ENCODE measurements at regions not wholly inside any gene's neighbourhood (a gene's known extent, or its start where the extent isn't known, plus 50 kb on each side); places are given as distances from the start of the nearest gene placed in this dataset.

DNA sequence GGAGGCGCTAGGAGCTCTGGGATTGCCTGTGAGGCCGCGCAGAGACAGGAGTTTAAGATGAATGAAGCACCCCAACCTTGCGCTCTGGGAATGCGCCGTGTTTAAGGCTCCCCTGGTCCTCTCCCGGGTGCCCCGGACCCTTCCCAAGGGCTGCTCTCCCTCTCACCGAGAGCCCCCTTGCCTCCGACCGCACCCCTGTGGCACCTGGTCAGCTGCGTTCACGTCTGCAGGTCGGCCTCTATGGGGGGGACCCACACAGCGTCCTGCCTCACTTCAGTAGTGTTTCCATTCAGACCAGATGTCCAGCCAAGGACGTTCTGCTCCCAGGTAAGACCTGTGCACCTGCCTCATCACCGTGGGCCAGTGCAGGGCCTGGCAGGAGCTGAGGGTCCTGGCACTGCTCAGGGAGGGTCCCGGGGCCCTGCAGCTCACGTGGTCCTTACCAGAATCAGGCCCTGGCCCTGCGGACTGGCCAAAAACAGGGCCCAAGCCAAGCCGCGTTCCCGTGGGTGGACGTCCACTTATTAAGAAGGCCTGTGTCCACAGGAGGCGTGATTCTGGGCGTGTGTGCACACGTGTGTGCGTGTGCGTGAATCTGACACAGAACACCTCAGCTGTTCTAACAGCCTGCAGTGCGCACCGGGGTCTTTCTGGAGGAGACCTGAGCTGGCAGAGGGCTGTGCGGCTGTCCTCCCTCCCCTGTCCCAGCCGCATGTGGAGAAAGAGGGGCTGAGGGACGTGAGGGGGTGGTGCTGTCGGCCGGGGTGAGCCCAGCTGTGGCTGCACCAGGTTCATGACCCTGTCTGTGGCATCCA lies 79.9 kb upstream of the BHLHE23 start:
- no peak for DNase-seq (ENCODE audit: low spot score)

DNA sequence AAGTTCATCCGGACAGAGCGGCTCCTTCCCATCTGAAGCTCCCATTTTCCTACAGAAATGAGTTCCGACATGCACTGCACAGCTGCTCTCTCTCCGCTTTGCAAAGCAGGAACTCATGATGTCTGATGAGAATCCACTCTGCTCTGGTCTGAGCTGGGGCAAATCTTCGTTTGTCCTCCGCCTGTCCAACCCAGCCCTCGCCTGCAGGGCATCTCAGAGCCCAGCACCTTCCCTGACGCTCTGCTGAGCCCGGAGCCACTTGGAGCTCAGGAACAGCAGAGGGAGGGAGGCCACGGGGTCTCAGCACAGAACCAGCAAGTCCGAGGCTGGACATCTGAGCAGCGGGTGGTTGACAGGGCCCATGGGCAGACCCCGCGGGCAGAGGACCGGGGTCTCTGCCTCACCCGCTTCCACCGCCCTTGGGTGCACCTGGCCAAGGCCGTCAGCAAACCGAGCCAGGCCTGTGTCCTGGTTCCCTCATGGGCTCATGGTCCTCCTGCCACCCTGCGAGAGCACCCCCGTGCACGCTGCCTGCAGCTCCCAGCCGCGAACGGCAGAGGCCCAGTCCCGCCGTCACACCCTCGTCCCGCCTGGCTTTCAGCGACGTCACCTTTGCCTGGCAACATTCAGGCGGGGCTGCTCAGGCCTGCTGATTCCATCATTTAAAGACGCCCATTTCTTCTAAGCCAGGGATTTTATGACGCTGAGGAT lies 78.5 kb upstream of the BHLHE23 start:
- no peak for DNase-seq (ENCODE audit: low spot score)

DNA sequence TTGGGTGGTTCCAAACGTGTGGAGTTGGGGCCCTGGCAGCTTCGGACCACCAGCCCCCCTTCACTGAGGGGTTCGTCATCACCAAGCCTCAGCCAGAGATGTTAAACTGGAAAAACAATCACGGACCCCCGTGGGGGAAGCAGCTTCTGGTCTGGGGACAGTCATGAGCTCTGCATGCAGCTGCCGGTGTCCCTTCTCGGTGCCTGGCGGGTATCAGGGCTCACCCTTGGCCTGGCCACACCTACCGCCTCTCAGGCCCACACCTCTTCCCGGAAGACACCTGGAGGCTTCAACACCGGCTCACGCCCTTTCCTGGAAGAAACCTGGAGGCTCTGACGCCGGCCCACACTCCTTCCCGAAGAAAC lies 77.8 kb upstream of the BHLHE23 start:
- no peak for DNase-seq (ENCODE audit: low spot score)

DNA sequence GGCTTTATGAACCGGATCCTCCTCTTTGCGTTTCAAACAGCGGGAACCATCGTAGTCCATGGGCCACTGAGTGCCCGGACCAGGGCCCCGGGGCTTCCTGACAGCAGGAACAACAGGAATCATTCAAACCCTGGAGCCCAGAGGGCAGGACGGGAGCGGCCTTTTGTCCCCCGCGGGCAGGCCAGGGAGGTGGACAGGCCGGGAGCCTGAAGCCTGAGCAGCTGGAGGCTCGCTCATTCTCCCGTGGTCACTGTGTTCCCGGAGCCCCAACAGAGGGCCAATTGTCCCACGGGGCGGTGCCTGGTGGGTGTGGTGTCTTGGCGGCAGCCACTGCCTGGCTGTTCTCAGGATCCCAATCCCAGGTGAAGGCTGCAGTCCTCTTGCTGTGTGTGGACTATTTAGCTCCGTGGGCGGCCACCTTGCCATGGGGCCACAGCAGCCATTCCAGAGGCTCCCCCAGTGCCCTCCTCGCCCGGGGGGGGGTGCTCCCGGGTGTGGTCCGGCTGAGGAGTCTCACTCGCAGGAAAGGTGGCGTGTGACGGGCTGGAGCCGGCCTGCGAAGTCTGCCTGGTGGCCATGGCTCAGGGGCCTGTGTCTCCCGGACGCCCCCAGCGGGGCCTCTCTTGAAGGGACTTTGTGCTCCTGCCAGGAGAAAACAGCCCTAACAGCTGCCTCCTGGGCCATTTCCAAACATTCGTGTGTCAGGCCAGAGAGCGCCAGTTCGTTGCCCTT lies 77.2 kb upstream of the BHLHE23 start:
- DNase-seq (ENCODE audit: low spot score), result no peak

DNA sequence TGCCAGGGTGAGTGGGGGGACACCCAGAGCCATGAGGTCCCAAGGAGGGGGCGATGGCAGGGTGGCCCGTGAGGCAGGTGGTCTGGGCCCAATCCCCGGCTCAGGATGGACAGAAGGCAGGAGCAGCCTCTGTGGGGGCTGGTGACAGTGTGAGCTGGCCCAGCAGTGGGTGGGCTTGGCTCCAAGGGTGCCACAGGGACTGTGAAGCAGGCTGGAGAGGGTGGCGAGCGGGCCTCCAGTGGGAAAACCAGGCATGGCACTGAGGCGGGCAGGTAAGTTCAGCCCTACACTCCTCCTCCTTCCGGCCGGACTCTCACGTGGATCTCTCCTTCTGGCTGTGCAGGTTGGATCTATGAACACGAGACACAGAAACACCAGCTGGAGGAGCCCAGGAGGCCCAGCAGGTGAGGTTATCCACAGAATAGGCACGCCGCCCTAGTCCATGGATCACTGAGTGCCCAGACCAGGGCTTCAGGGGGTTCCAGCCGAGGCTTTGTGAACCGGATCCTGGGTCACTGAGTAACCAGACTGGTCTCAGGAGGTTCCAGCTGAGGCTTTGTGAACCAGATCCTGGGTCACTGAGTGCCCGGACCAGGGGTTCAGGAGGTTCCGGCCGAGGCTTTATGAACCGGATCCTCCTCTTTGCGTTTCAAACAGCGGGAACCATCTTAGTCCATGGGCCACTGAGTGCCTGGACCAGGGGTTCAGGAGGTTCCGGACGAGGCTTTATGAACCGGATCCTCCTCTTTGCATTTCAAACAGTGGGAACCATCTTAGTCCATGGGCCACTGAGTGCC lies 76.4 kb upstream of the BHLHE23 start:
- DNase-seq (ENCODE audit: low spot score), result no peak

DNA sequence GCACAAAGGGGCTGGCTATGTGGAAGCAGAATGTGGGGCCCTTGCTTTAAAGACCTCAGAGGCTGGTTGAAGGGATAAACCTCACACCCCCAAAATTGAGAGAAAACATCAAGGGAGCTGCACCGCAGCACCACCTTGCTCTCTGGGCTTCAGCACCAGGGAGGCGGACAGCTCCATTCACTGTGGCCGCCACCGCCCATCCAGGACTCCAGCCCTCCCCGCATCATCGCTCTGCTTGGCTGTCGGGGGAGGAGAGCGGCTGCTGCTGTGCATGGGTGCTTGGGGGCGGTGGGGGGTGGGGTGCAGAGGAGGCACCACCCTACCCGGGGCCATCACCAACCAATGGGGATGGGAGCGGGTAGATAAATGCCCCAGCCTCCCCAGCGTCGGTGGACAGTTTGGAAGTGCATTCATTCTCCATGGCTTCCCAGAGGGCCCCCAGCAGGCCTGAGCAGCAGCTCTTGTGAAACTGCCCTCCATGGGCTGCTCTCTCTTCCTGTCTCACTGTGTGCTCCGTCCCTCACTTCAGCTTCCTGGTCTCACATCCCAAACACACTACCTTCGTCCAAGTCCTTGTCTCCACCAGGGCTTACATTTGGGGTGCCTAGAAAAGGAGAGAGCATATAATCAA lies 75.7 kb upstream of the BHLHE23 start:
- DNase-seq (ENCODE audit: low spot score), result peak; percentile 26

DNA sequence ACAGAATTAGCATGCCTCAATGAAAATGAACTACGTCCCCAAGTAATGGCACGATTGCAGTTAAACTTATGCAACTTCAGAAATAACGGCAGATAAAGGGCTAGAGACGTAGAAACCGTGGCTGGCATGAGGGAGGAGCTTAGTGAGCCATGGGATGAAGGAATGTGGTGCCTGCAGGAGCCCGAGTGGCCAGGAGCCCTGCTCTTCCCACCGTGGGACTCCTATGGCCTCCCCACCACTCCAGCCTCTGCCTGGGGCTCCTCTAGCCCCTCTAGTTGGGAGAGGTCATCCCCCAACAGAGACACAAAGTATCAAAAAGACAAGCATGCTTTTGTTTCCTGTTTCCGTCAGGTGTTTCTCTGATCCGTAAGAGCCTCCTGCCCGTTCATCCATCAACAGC lies 75.1 kb upstream of the BHLHE23 start:
- no peak for DNase-seq (ENCODE audit: low spot score)

DNA sequence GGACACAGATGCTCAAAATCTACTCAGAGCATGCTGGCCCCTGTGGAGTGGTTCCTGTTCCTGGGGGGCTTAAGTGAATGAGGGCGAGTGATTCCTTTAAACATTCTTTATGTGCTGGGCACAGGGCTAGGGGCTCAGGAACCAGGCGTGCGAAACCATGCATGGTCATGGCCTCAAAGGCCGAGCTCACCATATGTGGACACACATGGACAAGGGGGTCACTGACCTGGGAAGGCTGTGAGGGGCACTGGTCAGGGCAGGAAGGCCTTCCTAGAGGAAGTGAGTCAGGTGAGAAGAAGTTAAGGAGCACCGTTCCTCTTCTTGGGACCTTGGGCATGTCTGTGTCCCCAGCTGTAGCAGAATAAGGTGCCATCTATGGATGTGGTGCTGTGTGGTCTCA lies 74.6 kb upstream of the BHLHE23 start:
- no peak for DNase-seq (ENCODE audit: low spot score)

DNA sequence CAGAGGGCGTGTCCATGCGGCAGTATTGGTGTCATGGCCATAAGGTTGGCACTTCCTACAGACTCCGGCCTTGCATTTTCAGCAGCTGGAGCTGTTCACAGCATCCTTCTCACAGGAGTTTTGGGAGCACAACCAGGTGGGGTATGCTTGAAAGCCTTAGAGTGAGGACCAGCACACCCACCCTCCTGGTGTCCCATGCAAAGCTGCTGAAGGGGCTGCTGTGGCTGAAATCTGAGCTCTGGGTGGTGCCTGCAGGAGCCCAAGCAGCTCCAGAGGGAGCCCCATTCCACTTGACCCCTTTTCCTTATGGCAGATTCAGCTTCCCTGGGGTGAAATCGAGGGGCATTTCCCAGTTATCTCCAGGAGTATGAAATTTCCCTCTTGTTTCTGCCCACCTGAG lies 74.0 kb upstream of the BHLHE23 start:
- no peak for DNase-seq (ENCODE audit: low spot score)

DNA sequence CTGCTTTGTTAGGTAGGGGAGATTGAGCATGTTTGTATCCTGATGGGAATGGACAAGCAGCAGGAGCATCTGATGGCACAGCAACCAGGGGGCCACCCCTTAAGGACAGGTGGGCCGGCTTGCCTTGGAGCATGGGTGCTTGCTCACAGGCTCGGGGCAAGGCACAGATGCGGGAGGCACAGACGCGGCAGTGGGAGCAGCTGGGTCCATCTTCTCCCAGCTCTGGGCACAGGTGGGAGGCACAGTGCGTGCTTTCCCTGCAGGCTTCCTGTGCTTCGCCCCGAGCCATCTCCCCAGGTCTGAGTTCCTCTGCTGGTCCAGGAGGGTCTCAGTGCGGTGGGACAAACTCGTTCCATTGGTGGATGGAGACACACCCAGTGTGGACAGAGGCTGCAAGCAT lies 73.6 kb upstream of the BHLHE23 start:
- DNase-seq (ENCODE audit: low spot score), result no peak

DNA sequence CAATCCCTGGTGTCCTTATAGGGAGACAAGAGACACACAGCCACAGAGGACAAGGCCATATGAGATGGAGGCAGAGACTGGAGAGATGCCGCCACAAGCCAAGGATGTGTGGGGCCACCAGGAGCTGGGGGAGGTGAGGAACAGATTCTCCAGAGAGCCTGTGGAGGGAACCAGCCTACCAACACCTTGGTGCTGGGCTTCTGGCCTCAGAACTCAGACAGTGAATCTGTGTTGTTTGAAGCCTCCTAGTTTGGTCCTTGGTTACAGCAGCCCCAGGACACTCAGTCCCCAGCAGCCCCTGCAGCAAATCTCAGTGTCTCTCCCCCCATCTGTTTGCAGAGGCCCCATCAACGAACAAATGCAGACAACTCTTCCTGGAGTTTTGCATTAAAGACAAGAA lies 73.2 kb upstream of the BHLHE23 start:
- DNase-seq (ENCODE audit: low spot score), result no peak

DNA sequence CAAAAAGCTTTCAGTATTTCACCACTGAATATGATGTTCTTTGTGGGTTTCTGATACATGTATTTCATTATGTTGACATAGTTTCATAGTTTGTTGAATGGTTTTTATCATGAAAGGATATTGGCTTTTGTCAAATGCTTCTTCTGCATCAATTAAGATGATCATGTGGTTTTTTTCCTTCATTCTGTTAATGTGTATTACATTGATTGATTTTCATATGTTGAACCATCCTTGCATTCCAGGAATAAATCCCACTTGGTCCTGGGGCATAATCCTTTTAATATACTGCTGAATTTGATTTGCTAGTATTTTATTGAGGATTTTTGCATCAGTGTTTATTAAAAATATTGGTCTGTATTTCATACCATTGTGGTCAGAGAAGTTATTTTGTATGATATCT lies 70.9 kb upstream of the BHLHE23 start:
- DNase-seq (ENCODE audit: low spot score), result no peak

DNA sequence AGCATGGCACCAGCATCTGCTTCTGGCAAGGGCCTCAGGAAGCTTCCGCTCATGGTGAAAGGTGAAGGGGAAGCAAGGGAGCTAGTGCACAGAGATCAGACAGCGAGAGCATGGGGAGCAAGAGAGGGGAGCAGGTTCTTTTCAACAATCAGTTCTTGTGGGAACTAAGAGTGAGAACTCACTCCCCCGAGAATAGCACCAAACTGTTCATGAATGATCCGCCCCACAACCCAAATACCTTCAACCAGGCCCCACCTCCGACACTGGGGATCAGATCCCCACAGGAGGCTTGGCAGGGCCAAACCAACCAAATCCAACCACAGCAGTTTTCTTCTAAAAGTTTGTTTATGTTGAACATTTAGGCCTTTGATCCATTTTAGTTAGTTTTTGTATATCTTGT lies 69.7 kb upstream of the BHLHE23 start:
- no peak for DNase-seq (ENCODE audit: low spot score)

DNA sequence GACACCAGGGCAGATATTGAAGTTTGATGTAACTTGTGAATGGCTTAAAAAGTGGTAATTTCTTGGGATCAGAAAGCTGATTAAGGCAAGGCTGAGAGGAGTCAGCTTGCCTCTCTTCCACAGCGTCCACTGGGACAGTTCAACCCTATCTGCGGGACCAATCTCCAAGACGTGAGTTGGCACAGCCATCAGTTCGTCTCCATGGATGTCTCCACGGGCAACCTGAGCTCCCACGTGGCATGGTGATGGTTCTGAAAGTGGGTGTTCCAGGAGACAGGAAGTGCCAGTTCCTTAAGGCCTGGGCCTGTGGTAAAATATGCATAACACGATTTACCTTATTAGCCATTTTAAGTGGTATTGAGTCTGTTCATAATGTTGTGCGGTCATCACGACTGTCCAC lies 67.9 kb upstream of the BHLHE23 start:
- no peak for DNase-seq (ENCODE audit: low spot score)

DNA sequence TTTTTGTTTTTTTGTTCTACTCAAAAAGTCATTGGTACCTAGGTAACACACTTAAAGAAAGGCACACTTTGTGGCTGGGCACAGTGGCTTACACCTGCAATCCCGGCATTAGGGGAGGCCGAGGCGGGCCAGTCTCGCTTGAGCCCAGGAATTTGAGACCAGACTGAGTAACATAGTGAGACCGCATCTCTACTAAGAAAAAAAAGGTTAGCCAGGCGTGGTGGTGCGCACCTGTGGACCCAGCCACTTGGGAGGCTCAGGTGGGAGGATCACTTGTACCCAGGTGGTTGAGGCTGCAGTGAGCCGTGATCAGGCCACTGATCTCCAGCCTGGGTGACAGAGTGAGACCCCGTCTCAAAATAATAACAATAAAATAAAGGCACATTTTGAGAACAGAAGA lies 67.4 kb upstream of the BHLHE23 start:
- DNase-seq (ENCODE audit: low spot score), result no peak

DNA sequence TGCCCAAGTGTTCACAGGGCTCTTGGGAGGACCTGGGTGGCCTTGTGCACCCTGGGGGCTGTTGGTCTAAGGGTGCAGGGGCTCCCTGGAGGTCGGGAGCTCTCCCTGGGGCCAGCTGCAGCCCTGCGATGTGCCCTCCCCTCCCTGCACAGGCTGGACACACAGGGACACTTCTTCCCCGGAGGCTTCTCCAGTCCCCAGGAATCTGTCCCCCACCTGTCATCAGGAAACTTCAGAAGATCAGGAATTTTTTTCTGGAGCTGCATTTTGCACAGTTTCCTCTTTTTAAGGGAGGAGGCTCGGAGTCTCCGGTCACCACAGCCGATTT lies 66.9 kb upstream of the BHLHE23 start:
- no peak for DNase-seq (ENCODE audit: low spot score)

DNA sequence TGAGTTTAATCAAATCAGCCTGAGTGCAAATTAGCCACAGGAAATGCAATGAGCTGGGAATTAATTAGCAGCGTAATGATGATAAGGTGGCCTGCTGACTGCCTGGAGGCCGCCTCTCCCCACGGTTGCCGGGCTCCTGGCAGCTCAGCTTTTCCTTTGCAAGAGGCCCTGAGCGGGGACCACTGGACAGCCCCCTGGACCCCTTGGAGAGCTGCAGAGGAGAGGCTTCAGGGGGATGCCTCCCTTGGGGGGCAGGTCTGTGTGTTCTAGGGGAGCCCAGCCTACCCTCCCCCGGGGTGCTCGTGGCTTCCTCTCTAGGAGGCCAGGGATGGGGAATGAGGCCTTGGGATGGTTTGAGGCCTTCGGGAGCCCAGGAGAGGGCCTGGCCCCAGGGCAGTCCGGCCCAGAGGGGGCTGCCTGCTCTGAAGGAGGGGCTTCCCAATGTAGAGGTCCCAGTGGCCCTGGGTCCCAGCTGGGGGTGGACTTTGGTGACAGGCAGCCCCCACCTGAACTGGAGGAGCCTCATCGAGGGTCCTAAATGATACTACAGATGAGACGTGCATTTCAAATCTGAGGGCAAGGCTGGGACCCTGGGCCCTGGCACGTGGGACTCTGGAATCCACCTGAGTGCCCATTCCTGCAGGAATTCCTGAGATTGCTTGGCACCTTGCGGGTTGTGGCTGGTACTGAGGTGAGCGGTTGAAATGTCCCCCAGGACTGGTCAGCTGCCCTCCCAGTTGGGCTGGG lies 66.4 kb upstream of the BHLHE23 start:
- DNase-seq (ENCODE audit: low spot score), result no peak

DNA sequence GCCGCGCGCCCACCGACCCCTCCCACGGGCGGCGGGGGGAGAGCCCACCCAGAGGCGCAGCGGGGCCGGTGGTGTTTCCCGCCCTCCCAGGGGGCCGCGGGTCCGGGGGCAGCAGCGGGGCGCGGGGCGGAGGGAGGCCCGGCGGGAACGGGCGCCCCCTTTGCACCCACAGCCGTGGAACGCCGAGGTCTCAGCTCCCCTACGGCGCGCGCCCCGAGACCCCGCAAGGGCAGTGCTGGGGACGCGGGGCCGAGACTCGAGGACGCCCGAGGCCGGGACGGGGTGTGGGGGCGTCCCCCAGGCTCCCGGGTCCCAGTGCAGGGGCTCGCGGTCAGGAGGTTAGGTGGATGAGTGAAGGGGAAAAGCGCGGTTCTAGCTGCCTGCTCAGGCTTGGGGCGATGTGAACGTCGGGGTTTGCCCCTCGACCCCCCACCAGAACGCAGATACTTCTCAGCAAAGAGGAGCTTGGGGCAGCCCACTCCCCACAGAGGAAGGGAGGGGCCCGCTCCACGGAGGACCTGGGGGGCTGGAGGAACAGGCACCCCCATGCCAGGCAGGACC lies 65.5 kb upstream of the BHLHE23 start:
- no peak for DNase-seq (ENCODE audit: low spot score)

DNA sequence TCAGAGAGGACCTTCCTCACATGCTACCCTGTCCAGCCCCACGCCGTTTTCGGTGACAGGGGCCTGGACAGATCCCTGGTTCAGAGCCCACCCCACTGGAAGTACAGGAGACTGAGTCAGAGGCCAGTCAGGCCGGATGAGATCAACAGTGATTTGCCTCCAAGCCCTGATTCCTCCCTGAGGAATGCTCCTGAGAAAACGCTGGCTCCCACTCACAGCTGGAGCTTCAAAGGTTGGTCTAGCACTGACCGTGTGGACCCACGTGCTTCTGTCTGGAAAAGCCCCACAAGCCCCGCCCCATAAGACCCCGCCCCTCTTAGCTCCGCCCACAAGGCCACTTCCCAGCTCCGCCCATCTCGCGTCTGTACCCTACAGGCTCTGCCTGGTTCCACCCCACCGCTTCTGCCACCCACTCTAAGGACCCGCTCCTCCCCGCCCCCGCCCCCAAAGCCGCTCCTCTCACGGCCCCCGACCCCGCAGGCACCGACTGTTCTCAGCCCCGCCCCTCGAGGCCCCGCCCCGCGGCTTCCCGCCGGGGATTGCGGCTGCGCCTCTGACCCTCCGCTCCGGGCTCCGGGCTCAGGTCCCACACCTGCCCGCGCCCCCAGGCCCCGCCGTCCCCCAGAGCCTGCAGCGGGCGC lies 64.9 kb upstream of the BHLHE23 start:
- DNase-seq (ENCODE audit: low spot score), result peak; percentile 18

DNA sequence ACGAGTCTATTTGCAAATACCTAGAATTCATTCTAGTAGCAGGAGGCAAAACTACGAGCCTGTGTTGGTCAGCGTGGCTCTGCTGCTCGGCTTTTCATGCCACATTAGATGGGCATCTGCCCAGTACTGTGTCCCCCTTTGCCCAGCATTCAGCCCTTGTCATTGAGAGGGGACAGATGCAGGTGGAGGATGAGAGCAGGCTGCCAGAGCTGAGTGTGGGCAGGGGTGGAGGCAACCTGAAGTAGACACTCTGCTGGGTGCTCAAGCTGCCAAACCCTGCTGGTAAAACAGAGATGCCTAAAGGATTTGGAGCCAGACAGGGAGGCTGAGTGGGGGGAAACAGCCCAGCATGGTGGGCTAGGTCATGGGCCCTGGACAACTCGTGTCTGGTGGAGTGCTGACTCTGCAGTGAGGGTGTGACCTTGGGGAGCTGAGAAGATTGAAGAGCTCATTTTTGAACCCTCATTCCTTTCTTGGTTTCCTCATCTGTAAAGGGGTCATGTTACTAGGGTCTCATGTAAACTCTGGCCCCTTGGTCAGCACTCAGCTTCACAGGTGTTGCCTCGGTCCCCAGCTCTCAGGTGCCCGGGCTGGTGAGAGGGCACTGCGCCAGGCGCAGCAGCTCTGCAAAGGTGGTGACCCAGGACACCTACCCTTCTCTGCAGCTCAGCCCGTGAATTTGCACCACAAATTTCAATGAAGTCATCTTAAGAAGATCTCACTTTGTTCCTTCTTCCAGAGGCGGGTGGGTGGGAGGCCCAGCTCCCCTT lies 64.2 kb upstream of the BHLHE23 start:
- no peak for DNase-seq (ENCODE audit: low spot score)
